ENCODE measurements at regions not wholly inside any gene's neighbourhood (a gene's known extent, or its start where the extent isn't known, plus 50 kb on each side); places are given as distances from the start of the nearest gene placed in this dataset.

GRCh38 chr9:107545036-107545435, 55.5 kb upstream of the KLF4 start:
- DNase-seq (ENCODE audit: low read depth in 2 of 2), result no peak

GRCh38 chr9:107542411-107543157, 53.0 kb upstream of the KLF4 start:
- DNase-seq (ENCODE audit: low read depth in 2 of 2), result no peak

GRCh38 chr9:107541523-107541922, 52.0 kb upstream of the KLF4 start:
- DNase-seq (ENCODE audit: low read depth in 2 of 2), result no peak

GRCh38 chr9:107540164-107540561, 50.6 kb upstream of the KLF4 start:
- DNase-seq (ENCODE audit: low read depth in 2 of 2), result no peak

GRCh38 chr9:107539427-107540163, 50.0 kb upstream of the KLF4 start:
- DNase-seq (ENCODE audit: low read depth in 2 of 2), result no peak

All from dermis microvascular lymphatic vessel endothelial cell (primary cell).